SU-DHL-6 (cell line): ENCODE measurements at regions not wholly inside any gene's neighbourhood (a gene's known extent, or its start where the extent isn't known, plus 50 kb on each side); places are given as distances from the start of the nearest gene placed in this dataset.

Experiments used
- EZH2phosphoT487 ChIP-seq: fragments of 200-600 bp; sonication (generic), shearing (Covaris generic); conservative IDR thresholded peaks from 2 replicates; pipeline ENCODE4 v1.6.1; 2018; ENCODE audit warnings: mild to moderate bottlenecking, antibody characterized with exemption, low read length, moderate library complexity, mixed read lengths
- TF ChIP-seq, protein P1 (sequence below): fragments of 200-600 bp; sonication (generic); IDR thresholded peaks from one replicate; pipeline ENCODE4 v1.5.1; 2017; ENCODE audit warnings: antibody characterized with exemption, mild to moderate bottlenecking, low read length, moderate library complexity; ENCODE audit not compliant: insufficient read depth, poor library complexity, severe bottlenecking

- TF ChIP-seq, protein P1, sequence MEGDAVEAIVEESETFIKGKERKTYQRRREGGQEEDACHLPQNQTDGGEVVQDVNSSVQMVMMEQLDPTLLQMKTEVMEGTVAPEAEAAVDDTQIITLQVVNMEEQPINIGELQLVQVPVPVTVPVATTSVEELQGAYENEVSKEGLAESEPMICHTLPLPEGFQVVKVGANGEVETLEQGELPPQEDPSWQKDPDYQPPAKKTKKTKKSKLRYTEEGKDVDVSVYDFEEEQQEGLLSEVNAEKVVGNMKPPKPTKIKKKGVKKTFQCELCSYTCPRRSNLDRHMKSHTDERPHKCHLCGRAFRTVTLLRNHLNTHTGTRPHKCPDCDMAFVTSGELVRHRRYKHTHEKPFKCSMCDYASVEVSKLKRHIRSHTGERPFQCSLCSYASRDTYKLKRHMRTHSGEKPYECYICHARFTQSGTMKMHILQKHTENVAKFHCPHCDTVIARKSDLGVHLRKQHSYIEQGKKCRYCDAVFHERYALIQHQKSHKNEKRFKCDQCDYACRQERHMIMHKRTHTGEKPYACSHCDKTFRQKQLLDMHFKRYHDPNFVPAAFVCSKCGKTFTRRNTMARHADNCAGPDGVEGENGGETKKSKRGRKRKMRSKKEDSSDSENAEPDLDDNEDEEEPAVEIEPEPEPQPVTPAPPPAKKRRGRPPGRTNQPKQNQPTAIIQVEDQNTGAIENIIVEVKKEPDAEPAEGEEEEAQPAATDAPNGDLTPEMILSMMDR, result no peak
- no peak for TF ChIP-seq EZH2phosphoT487
Observed at GRCh38 chrX:82711457-82711856, 796.6 kb upstream of the POU3F4 start.
